GM04503 (cell line): ENCODE measurements at regions not wholly inside any gene's neighbourhood (a gene's known extent, or its start where the extent isn't known, plus 50 kb on each side); places are given as distances from the start of the nearest gene placed in this dataset.

Source experiments
- DNase-seq: peaks from one replicate; pipeline ENCODE4 v3.0.0-alpha.2; 2012; ENCODE audit warnings: low read depth

GRCh38 chr5:104443706-104444105 lies 881.1 kb upstream of the NUDT12 start:
- no peak for DNase-seq

GRCh38 chr5:104431981-104432380 lies 869.4 kb upstream of the NUDT12 start:
- DNase-seq, result no peak

- no peak for DNase-seq
Measured at GRCh38 chr5:104431002-104431620, 868.5 kb upstream of the NUDT12 start.

GRCh38 chr5:104429911-104430310 lies 867.3 kb upstream of the NUDT12 start:
- DNase-seq, result no peak

- no peak for DNase-seq
Measured at GRCh38 chr5:104421431-104421830, 858.8 kb upstream of the NUDT12 start.

GRCh38 chr5:104418056-104418455 lies 855.5 kb upstream of the NUDT12 start:
- DNase-seq, result no peak

- peak; percentile 3 for DNase-seq
Measured at GRCh38 chr5:104412649-104413240, 850.2 kb upstream of the NUDT12 start.

- DNase-seq, result no peak
Measured at GRCh38 chr5:104400941-104401340, 838.4 kb upstream of the NUDT12 start.

GRCh38 chr5:104385906-104386305 lies 823.3 kb upstream of the NUDT12 start:
- DNase-seq, result no peak

GRCh38 chr5:104375345-104375744 lies 812.8 kb upstream of the NUDT12 start:
- DNase-seq, result no peak

- DNase-seq, result no peak
Measured at GRCh38 chr5:104372796-104373195, 810.2 kb upstream of the NUDT12 start.

- no peak for DNase-seq
Measured at GRCh38 chr5:104372376-104372775, 809.8 kb upstream of the NUDT12 start.

GRCh38 chr5:104370523-104370922 lies 807.9 kb upstream of the NUDT12 start:
- no peak for DNase-seq

GRCh38 chr5:104367978-104368377 lies 805.4 kb upstream of the NUDT12 start:
- DNase-seq, result no peak

- no peak for DNase-seq
Measured at GRCh38 chr5:104363567-104363966, 801.0 kb upstream of the NUDT12 start.

GRCh38 chr5:104361932-104362331 lies 799.3 kb upstream of the NUDT12 start:
- no peak for DNase-seq

- DNase-seq, result no peak
Measured at GRCh38 chr5:104355350-104355749, 792.8 kb upstream of the NUDT12 start.

GRCh38 chr5:104353371-104353770 lies 790.8 kb upstream of the NUDT12 start:
- no peak for DNase-seq

- DNase-seq, result no peak
Measured at GRCh38 chr5:104352954-104353353, 790.4 kb upstream of the NUDT12 start.

GRCh38 chr5:104347119-104347708 lies 784.6 kb upstream of the NUDT12 start:
- no peak for DNase-seq

GRCh38 chr5:104345222-104346016 lies 782.8 kb upstream of the NUDT12 start:
- DNase-seq, result no peak

GRCh38 chr5:104344809-104345208 lies 782.2 kb upstream of the NUDT12 start:
- DNase-seq, result no peak

- DNase-seq, result no peak
Measured at GRCh38 chr5:104327801-104328200, 765.2 kb upstream of the NUDT12 start.
